Common myeloid progenitor, CD34-positive (primary cell): ENCODE measurements at regions not wholly inside any gene's neighbourhood (a gene's known extent, or its start where the extent isn't known, plus 50 kb on each side); places are given as distances from the start of the nearest gene placed in this dataset.

Source experiments
- CTCF ChIA-PET: fragments of 350-600 bp; sonication (Branson Sonifier 250); formaldehyde crosslinking; loops from one replicate; lab custom pipeline; 2021; ENCODE audit warnings: antibody characterized with exemption; lab: Charles Lee
- POLR2A ChIA-PET: fragments of 350-600 bp; sonication (Branson Sonifier 250); formaldehyde crosslinking; loops from one replicate; lab custom pipeline; 2021; ENCODE audit warnings: antibody characterized with exemption; lab: Charles Lee
- DNase-seq, 3 donors: peaks; one replicate each; pipeline versions ENCODE4 v3.0.0 to v3.0.0-alpha.2; 2013
- H3K27ac ChIP-seq, 2 experiments: 1 replicate in 1 of 2; 2 replicates in 1 of 2; pipeline ENCODE4 v1.7.0; 2013; ENCODE audit warnings: inconsistent platforms in 2 of 2, low read length in 2 of 2, mild to moderate bottlenecking in 2 of 2, low read depth in 1 of 2, moderate library complexity in 1 of 2; ENCODE audit not compliant: severe bottlenecking in 2 of 2, insufficient read depth in 1 of 2, poor library complexity in 1 of 2
- H3K27me3 ChIP-seq, 5 experiments: replicated peaks in 2 of 5; 1 replicate in 3 of 5; 2 replicates in 2 of 5; pipeline versions ENCODE4 v1.6.1 to v1.7.0; 2013; ENCODE audit warnings: low read length in 4 of 5, mild to moderate bottlenecking in 2 of 5, moderate library complexity in 2 of 5, inconsistent platforms in 1 of 5; ENCODE audit not compliant: insufficient read depth in 5 of 5, control insufficient read depth in 4 of 5
- H3K36me3 ChIP-seq, 4 experiments: 1 replicate in 2 of 4; 2 replicates in 2 of 4; pipeline versions ENCODE4 v1.6.1 to v1.7.0; 2013; ENCODE audit warnings: low read length in 3 of 4, control low read depth in 1 of 4, mild to moderate bottlenecking in 1 of 4; ENCODE audit not compliant: control insufficient read depth in 4 of 4, insufficient read depth in 4 of 4
- H3K4me1 ChIP-seq, 4 experiments: 1 replicate in 3 of 4; 2 replicates in 1 of 4; pipeline versions ENCODE4 v1.6.1 to v1.7.1; 2013; ENCODE audit warnings: low read length in 3 of 4, mild to moderate bottlenecking in 3 of 4, control low read depth in 1 of 4, inconsistent platforms in 1 of 4, moderate library complexity in 1 of 4; ENCODE audit not compliant: control insufficient read depth in 4 of 4, insufficient read depth in 4 of 4; ENCODE audit errors: control extremely low read depth in 1 of 4
- H3K4me3 ChIP-seq, 7 experiments: 1 replicate in 4 of 7; 2 replicates in 3 of 7; pipeline versions ENCODE4 v1.5.1 to v1.7.0; 2013; ENCODE audit warnings: mild to moderate bottlenecking in 7 of 7, low read length in 6 of 7, moderate library complexity in 6 of 7, inconsistent platforms in 2 of 7, low read depth in 2 of 7, control low read depth in 1 of 7; ENCODE audit not compliant: insufficient read depth in 4 of 7, control insufficient read depth in 1 of 7; ENCODE audit errors: extremely low read depth in 1 of 7
- H3K9me3 ChIP-seq, 5 experiments: 1 replicate in 4 of 5; 2 replicates in 1 of 5; pipeline versions ENCODE4 v1.6.1 to v1.7.1; 2013; ENCODE audit warnings: low read length in 4 of 5, mild to moderate bottlenecking in 2 of 5, inconsistent platforms in 1 of 5, low read depth in 1 of 5, moderate library complexity in 1 of 5; ENCODE audit not compliant: control insufficient read depth in 4 of 5, insufficient read depth in 2 of 5; ENCODE audit errors: control extremely low read depth in 1 of 5
- WGBS: methylation state at CpG from one replicate; pipeline ENCODE4 v1.1.5; 2013; ENCODE audit not compliant: insufficient coverage; 5-methylcytosine and 5-hydroxymethylcytosine counted together

DNA sequence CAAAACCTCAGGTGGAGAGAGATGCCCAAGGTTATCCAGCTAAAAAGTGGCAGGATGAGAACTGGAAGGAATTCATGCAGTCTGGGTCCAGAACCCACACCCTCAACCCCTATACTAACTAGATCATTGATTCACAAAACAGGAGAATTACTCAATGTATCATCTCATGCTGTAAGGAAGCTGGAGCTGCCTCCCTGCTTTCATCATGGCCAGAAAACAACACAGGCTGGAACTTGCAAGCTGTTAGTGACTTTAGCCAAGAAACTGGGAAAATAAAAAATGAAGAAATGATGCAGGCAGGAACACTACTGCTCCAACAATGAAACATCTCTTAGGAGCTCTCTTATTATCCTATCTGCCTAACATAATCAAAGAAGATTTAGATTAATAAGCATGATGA, 619.8 kb upstream of the CELF2 start:
- H3K4me1 ChIP-seq, result no peaks in the 10 kb centered on the region
- H3K36me3 ChIP-seq, result no peaks in the 10 kb centered on the region
- H3K9me3 ChIP-seq, result no peaks in the 10 kb centered on the region
- H3K27ac ChIP-seq, result no peak overlapping the region
- no peaks in the 10 kb centered on the region for H3K27me3 ChIP-seq
- no peak overlapping the region for H3K4me3 ChIP-seq
- ChIA-PET POLR2A (no interaction called here), CTCF (no interaction called here)
- no peak for DNase-seq

DNA sequence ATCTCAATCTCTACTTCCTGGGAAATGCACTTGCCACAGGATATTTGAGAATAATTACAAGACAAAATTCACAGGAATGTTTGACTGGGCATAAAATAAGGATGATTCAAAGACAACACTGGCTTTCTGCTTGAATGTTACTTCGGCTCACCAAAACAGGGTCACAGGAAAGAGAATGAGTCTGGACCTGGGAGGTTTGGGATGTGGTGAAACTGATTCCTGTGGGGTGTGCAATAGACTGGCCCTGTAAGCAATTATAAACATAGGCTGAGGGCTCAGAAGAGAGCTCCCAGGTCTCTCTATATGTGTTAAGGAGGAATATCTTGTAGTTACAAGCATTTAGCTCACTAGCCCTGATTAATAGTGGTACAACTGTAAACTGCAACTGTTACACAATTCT, 613.9 kb upstream of the CELF2 start:
- DNase-seq, result no peak
- WGBS, result 100% methylated on average over 1 of the region's 1 CpG
- H3K27ac ChIP-seq, result no peak overlapping the region
- peaks cover 0 to 4% (median 0%) of the 10 kb centered on the region in 5 experiments for H3K27me3 ChIP-seq
- no peaks in the 10 kb centered on the region for H3K9me3 ChIP-seq
- ChIA-PET CTCF (no interaction called here), POLR2A (no interaction called here)
- H3K36me3 ChIP-seq, result no peaks in the 10 kb centered on the region
- no peak overlapping the region for H3K4me3 ChIP-seq
- H3K4me1 ChIP-seq, result no peaks in the 10 kb centered on the region

DNA sequence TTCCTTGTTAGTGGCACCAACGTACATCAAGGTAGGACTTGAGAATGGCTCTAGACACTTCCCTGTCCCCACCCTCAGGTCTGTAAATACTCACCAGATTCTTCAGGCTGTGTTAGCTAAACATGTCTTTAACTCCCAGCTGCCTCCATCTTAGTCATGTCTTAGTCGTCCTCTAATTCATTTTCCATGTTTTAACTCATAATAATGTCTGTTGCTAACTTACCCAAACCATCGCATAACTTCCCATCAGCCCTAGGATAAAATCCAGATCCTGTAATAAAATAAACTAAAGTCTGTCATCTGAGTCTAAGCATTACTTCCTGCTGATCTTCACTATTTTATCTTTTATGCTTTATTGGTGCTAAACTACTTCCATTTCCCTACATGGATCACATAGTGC, 600.0 kb upstream of the CELF2 start:
- Histone ChIP-seq H3K4me1 (peaks cover 0 to 4% (median under 1%) of the 10 kb centered on the region in 4 experiments), H3K27ac (no peak overlapping the region), H3K9me3 (peaks cover 0 to 1% (median 0%) of the 10 kb centered on the region in 5 experiments), H3K4me3 (no peak overlapping the region), H3K36me3 (no peaks in the 10 kb centered on the region), H3K27me3 (no peaks in the 10 kb centered on the region)
- WGBS, result 100% methylated on average over 3 of the region's 3 CpGs
- DNase-seq, result no peak
- CTCF ChIA-PET, result no interaction called here
- POLR2A ChIA-PET, result no interaction called here

DNA sequence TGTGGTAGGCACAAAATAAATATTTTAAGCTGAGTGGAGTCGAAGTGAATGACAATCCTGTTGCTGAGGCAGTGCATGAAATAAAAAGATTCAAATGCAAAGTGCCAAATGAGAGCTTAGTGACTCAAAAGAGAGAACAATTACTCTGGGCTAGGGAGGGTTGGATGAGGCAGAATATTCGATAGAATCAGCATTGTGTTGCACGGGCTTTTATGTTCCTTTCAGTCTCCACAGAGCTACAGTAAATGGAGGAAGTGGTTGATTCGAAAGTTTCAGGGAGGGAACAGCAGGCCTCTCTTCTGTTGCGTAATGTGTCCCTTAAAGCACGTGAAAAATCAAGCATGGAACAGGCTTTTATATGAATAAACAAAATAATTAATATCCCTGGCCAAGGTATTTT, 599.3 kb upstream of the CELF2 start:
- POLR2A ChIA-PET, result no interaction called here
- Histone ChIP-seq H3K27ac (no peak overlapping the region), H3K36me3 (no peaks in the 10 kb centered on the region), H3K4me3 (no peak overlapping the region), H3K9me3 (peaks cover 0 to 1% (median 0%) of the 10 kb centered on the region in 5 experiments), H3K4me1 (peaks cover 0 to 4% (median under 1%) of the 10 kb centered on the region in 4 experiments), H3K27me3 (no peaks in the 10 kb centered on the region)
- 33% methylated on average over 3 of the region's 6 CpGs for WGBS
- peak in 2 of 3 donors; percentile 6 to 33 for DNase-seq
- CTCF ChIA-PET, result no interaction called here

DNA sequence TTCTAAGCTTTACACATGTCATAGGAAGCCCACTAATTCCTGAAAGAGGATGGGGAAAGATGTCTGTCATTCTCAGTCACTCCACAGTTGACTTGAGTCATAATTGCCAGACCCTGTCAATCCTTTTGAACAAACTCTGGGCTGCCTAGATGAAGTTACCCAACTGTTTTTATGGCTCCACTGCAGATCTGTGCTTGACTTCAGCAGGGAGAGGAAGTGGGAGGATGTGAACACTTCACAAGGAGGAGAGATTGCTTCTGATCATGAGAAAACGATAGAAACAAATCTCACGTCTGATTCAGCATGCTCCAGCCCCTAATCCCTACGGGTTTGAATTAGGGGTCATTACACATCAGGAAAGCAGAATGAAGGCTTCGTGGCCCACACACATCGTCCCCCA, 596.6 kb upstream of the CELF2 start:
- ChIA-PET CTCF (no interaction called here), POLR2A (no interaction called here)
- DNase-seq, result no peak
- Histone ChIP-seq H3K27ac (no peak overlapping the region), H3K36me3 (no peaks in the 10 kb centered on the region), H3K27me3 (no peaks in the 10 kb centered on the region), H3K4me3 (no peak overlapping the region), H3K4me1 (peaks cover 0 to 4% (median under 1%) of the 10 kb centered on the region in 4 experiments), H3K9me3 (no peaks in the 10 kb centered on the region)
- 88% methylated on average over 5 of the region's 5 CpGs for WGBS

DNA sequence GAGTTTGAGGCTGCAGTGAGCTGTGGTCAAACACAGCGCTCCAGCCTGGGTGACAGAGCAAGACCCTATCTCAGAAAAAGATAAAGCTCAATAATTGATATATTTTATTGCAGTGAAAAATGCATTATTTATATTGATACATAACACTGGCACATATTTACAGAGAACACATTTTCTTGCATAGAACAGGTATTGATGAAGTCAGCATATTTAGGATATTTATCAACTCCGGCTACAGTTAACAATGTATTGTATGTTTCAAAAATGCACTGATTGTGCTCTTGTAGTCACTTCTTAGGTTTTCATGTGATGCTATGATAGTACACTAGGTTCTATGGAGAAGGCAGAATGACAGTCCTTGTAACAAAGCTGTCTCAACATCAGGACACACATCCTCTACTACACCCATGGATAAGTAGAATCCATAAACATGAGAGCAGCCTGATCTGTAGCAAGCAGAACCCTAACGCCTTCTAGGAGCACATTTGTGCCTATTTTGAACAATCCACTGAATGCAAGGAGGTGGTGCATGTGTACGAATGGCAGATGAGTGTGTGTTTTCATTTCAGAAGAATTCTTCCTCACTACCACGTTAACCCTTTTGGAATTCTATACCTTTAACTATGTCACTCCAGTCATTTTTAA, 586.1 kb upstream of the CELF2 start:
- H3K4me3 ChIP-seq, result no peak overlapping the region
- no peak for DNase-seq
- H3K4me1 ChIP-seq, result no peaks in the 10 kb centered on the region
- no peaks in the 10 kb centered on the region for H3K27me3 ChIP-seq
- ChIA-PET POLR2A (no interaction called here), CTCF (no interaction called here)
- H3K9me3 ChIP-seq, result peaks cover 0 to 1% (median 0%) of the 10 kb centered on the region in 5 experiments
- H3K36me3 ChIP-seq, result no peaks in the 10 kb centered on the region
- WGBS, result 100% methylated on average over 1 of the region's 5 CpGs
- no peak overlapping the region for H3K27ac ChIP-seq

DNA sequence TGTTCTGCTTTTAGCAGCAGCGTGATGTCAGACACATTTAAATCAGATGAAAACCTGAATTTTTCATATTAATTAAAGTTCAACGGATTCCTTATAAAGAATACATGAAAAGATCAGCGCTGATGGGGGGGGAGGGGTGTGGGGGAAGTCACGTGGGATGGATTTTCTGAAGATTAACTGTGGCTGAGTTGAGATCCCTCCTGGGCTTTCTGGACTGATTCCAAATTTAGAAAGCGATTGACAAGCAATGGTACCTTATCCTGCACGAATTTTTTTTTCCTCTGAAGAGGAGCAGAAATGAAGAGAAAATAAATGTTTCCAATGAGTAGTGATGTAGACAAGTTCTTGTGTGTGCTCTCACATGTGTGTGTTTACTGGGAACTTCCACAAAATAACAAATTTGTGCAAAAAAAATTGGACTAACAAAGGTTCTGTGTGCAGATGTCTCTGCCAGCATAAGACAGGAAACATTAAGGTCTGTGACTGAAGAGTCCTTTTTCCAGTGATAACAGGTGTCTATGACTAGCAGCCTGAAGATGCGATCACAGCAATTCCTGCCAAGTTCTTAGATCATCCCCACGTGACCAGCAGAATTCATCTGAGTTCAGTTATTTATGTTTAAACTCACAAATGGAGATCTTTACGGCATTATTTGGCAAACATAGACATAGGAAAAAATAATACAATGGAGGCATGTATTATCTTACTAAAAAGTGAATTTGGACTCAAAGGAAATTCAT, 585.2 kb upstream of the CELF2 start:
- Histone ChIP-seq H3K4me3 (no peak overlapping the region), H3K9me3 (peaks cover 0 to 1% (median 0%) of the 10 kb centered on the region in 5 experiments), H3K36me3 (no peaks in the 10 kb centered on the region), H3K27me3 (no peaks in the 10 kb centered on the region), H3K27ac (no peak overlapping the region), H3K4me1 (no peaks in the 10 kb centered on the region)
- no peak for DNase-seq
- 78% methylated on average over 3 of the region's 9 CpGs for WGBS
- ChIA-PET CTCF (no interaction called here), POLR2A (no interaction called here)
